GM06990 (cell line): ENCODE measurements at regions not wholly inside any gene's neighbourhood (a gene's known extent, or its start where the extent isn't known, plus 50 kb on each side); places are given as distances from the start of the nearest gene placed in this dataset.

Experiments used
- DNase-seq: peaks from one replicate; pipeline ENCODE4 v3.0.0-alpha.2; 2011; ENCODE audit not compliant: insufficient read length; ENCODE audit errors: extremely low read depth
- H3K27me3 ChIP-seq: replicated peaks from 2 replicates; pipeline ENCODE4 v1.6.0; 2011; ENCODE audit warnings: low read length; ENCODE audit not compliant: control insufficient read depth, insufficient read depth
- H3K36me3 ChIP-seq: 2 replicates; pipeline ENCODE4 v1.5.1; 2011; ENCODE audit warnings: low read length; ENCODE audit not compliant: control insufficient read depth, insufficient read depth
- H3K4me3 ChIP-seq: replicated peaks from 2 replicates; pipeline ENCODE4 v1.5.1; 2011; ENCODE audit warnings: low read depth, mild to moderate bottlenecking, control low read depth, low read length
- TF ChIP-seq, protein P1 (sequence below): IDR thresholded peaks from 2 replicates; pipeline ENCODE4 v1.5.1; 2011; ENCODE audit warnings: low read length, control low read depth, mild to moderate bottlenecking, inconsistent platforms; ENCODE audit not compliant: insufficient read depth, poor library complexity, severe bottlenecking

DNA sequence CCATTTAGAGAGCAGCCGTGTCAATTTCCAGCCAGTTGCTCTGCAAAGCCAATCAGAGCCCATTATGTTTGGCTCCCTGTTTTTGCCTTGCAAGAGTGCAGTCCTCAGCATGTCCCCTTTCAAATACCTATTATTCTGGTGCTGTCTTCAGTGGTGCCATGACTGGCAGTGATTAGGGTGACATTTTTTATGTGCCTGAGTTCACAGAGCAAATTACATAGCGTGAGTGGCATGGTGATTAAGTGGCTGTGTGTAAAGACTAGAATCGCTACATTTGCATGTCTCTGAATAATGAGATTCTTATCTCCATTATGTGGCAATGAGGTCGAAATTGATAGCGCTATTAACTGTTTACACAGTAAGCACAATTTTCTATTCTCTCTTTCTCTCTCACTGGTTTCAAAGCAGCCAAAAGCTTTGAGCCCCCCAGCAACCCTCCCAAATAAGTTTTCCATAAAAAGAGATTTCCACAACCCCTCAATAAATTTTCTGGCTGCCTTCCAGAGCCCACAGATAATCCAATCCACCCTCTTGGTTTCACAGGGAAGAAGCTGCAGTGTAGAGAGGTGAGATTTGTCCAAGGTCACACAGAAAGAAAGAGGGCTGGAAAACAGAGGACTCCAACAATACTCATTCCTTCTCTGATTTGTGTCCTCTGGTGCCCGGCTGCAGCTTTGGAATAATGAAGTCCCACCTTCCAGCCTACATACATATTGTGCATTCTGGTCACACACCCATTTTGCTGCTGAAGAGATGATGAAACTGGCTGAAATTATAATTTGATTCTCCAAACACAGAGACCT lies 58.8 kb upstream of the NUDT4 start:
- Histone ChIP-seq H3K36me3 (no peaks in the 10 kb centered on the region), H3K4me3 (no peak overlapping the region), H3K27me3 (no peaks in the 10 kb centered on the region)
- TF ChIP-seq, protein P1, sequence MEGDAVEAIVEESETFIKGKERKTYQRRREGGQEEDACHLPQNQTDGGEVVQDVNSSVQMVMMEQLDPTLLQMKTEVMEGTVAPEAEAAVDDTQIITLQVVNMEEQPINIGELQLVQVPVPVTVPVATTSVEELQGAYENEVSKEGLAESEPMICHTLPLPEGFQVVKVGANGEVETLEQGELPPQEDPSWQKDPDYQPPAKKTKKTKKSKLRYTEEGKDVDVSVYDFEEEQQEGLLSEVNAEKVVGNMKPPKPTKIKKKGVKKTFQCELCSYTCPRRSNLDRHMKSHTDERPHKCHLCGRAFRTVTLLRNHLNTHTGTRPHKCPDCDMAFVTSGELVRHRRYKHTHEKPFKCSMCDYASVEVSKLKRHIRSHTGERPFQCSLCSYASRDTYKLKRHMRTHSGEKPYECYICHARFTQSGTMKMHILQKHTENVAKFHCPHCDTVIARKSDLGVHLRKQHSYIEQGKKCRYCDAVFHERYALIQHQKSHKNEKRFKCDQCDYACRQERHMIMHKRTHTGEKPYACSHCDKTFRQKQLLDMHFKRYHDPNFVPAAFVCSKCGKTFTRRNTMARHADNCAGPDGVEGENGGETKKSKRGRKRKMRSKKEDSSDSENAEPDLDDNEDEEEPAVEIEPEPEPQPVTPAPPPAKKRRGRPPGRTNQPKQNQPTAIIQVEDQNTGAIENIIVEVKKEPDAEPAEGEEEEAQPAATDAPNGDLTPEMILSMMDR: no peak
- DNase-seq: no peak

DNA sequence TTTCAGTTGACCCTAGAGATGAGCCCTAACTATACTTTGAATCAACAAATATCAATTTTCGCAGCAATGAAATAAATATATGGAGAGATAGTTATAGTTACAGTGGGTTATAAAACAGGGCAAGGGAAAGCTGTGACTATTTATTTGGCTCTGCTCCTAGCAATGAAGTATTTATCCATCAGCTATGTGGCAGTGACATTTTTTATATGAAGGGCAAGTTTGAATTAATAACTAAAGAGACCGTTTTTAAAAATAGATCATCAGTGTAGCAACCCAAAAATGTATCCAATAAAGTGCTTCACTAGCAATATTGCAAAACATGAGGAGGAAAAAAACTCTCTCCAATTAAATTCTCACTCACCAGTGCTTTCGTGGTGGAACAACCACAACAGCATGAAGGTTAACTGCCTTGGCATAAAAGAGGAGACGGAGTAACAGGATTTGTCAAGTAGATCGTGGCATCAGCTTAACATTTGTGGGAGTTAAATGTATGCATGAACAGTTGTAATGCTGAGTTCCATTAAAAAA lies 58.1 kb upstream of the NUDT4 start:
- DNase-seq: no peak
- no peaks in the 10 kb centered on the region for H3K27me3 ChIP-seq
- H3K4me3 ChIP-seq: no peak overlapping the region
- TF ChIP-seq, protein P1: no peak
- H3K36me3 ChIP-seq: no peaks in the 10 kb centered on the region

DNA sequence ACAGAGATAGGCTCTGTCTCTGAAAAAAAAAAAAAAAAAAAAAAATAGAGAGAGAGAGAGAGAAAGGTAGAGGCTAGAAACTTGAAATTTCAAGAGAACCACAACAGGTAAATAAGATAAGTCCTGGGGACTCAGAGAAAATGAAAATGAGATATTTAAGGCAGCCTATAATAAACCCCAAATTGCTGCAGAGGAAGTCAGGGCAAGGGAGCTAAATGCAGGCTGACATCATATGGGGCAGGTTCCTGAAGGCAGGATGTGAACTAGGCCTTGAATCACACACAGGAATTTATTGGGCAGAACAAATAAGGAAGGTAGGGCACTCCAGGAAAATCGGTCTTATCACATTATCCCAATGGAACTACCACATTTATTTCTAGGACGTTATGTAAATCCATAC lies 54.9 kb upstream of the NUDT4 start:
- H3K4me3 ChIP-seq: no peak overlapping the region
- H3K27me3 ChIP-seq: no peaks in the 10 kb centered on the region
- H3K36me3 ChIP-seq: no peaks in the 10 kb centered on the region
- no peak for DNase-seq
- TF ChIP-seq, protein P1: no peak

DNA sequence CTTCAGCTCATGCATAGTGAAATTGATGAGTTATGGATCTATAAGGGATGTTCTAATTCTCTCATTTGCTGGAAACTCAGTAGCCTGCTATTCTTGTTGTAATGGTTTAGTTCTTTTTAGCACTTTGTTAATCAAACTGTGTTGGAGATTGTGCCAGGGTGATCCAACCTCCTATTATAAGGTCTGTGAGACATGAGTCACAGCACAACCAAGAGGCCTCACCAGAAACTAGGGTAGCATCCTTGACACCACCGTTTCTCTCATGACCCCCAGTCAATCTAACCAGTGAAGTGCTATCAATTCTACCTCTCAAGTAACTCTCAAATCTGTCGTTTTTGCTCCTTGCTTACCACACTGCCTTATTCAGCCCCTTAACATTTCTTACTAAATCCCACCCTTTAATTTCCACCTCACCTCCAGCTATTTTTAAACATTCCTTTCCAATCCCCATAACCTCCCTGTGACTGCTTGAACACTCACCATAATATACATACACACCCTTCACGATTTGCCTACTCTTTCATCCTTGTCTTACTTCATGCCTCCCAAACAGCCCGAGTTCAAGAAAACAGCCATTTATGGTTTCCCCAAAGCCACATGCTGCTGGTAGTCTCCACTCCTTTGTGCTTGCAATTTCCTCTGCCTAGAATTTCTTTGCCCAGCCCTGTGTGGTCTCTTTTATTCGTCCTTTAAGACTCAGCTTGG lies 53.9 kb upstream of the NUDT4 start:
- H3K4me3 ChIP-seq: no peak overlapping the region
- DNase-seq: no peak
- no peaks in the 10 kb centered on the region for H3K36me3 ChIP-seq
- TF ChIP-seq, protein P1: no peak
- H3K27me3 ChIP-seq: no peaks in the 10 kb centered on the region

GRCh38 chr12:93325855-93326254 lies 51.9 kb upstream of the NUDT4 start:
- TF ChIP-seq, protein P1: no peak
- Histone ChIP-seq H3K27me3 (no peaks in the 10 kb centered on the region), H3K36me3 (no peaks in the 10 kb centered on the region), H3K4me3 (no peak overlapping the region)
- DNase-seq: no peak
